Fibroblast of skin of left biceps (primary cell): ENCODE measurements at regions not wholly inside any gene's neighbourhood (a gene's known extent, or its start where the extent isn't known, plus 50 kb on each side); places are given as distances from the start of the nearest gene placed in this dataset.

Source experiments
- DNase-seq, 2 experiments: peaks; one replicate each; pipeline ENCODE4 v3.0.0-alpha.2; 2013; ENCODE audit warnings: low read depth in 2 of 2

GRCh38 chr20:48358176-48359054 lies 469.4 kb downstream of the PREX1 start:
- no peak for DNase-seq

GRCh38 chr20:48357714-48358113 lies 470.1 kb downstream of the PREX1 start:
- no peak for DNase-seq

- no peak for DNase-seq
Observed at GRCh38 chr20:48354903-48355302, 472.9 kb downstream of the PREX1 start.

GRCh38 chr20:48354320-48354876 lies 473.4 kb downstream of the PREX1 start:
- no peak for DNase-seq

- no peak for DNase-seq
Observed at GRCh38 chr20:48352628-48353027, 475.2 kb downstream of the PREX1 start.

GRCh38 chr20:48352042-48352441 lies 475.8 kb downstream of the PREX1 start:
- DNase-seq, result no peak

GRCh38 chr20:48350313-48350988 lies 477.3 kb downstream of the PREX1 start:
- no peak for DNase-seq

- no peak for DNase-seq
Observed at GRCh38 chr20:48349656-48350055, 478.1 kb downstream of the PREX1 start.

GRCh38 chr20:48348022-48348421 lies 479.8 kb downstream of the PREX1 start:
- DNase-seq, result no peak

- no peak for DNase-seq
Observed at GRCh38 chr20:48342822-48343513, 484.8 kb downstream of the PREX1 start.

- no peak for DNase-seq
Observed at GRCh38 chr20:48340883-48341281, 486.9 kb downstream of the PREX1 start.

- no peak for DNase-seq
Observed at GRCh38 chr20:48339986-48340882, 487.6 kb downstream of the PREX1 start.

- DNase-seq, result peak; percentile 47 to 53
Observed at GRCh38 chr20:48339190-48339985, 488.4 kb downstream of the PREX1 start.

GRCh38 chr20:48338717-48339116 lies 489.1 kb downstream of the PREX1 start:
- DNase-seq, result peak; percentile 78

- peak in 1 of 2 experiments; percentile 35 for DNase-seq
Observed at GRCh38 chr20:48336597-48336996, 491.2 kb downstream of the PREX1 start.

- no peak for DNase-seq
Observed at GRCh38 chr20:48335308-48336050, 492.3 kb downstream of the PREX1 start.

GRCh38 chr20:48333707-48334106 lies 494.1 kb downstream of the PREX1 start:
- no peak for DNase-seq

- DNase-seq, result peak in 1 of 2 experiments; percentile 24
Observed at GRCh38 chr20:48332555-48332954, 495.2 kb downstream of the PREX1 start.

- DNase-seq, result no peak
Observed at GRCh38 chr20:48331518-48332286, 496.1 kb downstream of the PREX1 start.
